Ascending aorta (tissue), 2 donors: ENCODE measurements at regions not wholly inside any gene's neighbourhood (a gene's known extent, or its start where the extent isn't known, plus 50 kb on each side); places are given as distances from the start of the nearest gene placed in this dataset.
"Not testable (repeated sequence)": the region's sequence is repeated elsewhere in the genome, so short reads cannot be mapped to it uniquely, and the experiment has no call there.

Experiments
- DNase-seq, 2 donors: peaks; one replicate each; pipeline ENCODE4 v3.0.0-alpha.2; 2019; ENCODE audit warnings: low spot score in 2 of 2
- H3K27ac ChIP-seq, 2 donors: fragments of 200-600 bp; sonication (generic); one replicate each; pipeline ENCODE4 v1.5.1; 2016 to 2017; ENCODE audit warnings: mild to moderate bottlenecking in 1 of 2
- H3K27me3 ChIP-seq: fragments of 200-600 bp; sonication (generic); one replicate; pipeline ENCODE4 v1.5.1; 2017
- H3K36me3 ChIP-seq, 2 donors: fragments of 200-600 bp; sonication (generic); one replicate each; pipeline ENCODE4 v1.5.1; 2016
- H3K4me1 ChIP-seq, 2 donors: fragments of 200-600 bp; sonication (generic); one replicate each; pipeline ENCODE4 v1.5.1; 2016 to 2017; ENCODE audit warnings: mild to moderate bottlenecking in 1 of 2
- H3K4me3 ChIP-seq, 2 donors: fragments of 200-600 bp; sonication (generic); one replicate each; pipeline ENCODE4 v1.5.1; 2016 to 2017; ENCODE audit warnings: mild to moderate bottlenecking in 1 of 2
- H3K9me3 ChIP-seq, 2 donors: fragments of 200-600 bp; sonication (generic); one replicate each; pipeline ENCODE4 v1.5.1; 2016
- CTCF ChIP-seq, 3 experiments: fragments of 200-600 bp in 2 of 3; fragments of 450-650 bp in 1 of 3; sonication (generic) in 2 of 3; IDR thresholded peaks; one replicate each; pipeline ENCODE4 v1.5.1; 2016 to 2019; ENCODE audit warnings: antibody characterized with exemption in 3 of 3, mild to moderate bottlenecking in 1 of 3, moderate library complexity in 1 of 3
- intact Hi-C: fragments of 100-400 bp; cut with DNase I; formaldehyde crosslinking; loops from one replicate; pipeline ENCODE4 v1.15.1; 2023

DNA sequence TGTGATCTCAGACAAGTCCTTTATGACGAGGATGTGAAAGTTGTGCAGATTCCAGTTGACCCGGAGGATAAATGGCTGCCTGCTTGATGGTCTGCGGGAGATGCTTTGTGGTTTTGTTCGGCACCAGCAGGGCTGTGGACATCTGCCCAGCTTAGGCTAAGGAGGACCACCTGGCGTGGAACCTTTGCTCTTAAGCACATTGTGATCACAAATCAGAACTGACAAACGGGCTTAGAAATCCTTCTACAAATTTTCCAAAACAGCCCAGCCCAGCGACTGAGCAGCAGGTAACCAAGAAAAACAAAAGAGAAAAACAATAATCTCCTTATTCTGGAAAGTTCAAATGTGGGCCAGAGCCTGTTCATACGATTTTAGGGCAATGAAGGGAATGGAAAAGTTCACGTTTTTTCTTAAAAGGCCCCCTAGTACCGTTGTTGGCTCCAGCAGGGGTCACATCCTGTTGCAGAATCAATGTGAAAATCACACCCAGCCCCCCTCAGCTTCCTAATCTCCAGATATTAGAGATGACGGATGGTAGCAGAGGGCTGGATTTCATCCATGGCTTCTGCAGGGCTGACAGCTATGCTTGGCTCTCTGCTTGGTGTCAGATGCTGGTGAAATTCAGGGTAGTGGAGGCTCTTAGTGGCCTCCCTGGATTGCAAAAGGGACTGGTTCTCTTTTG, 81.1 kb upstream of the RFLNA start:
- Histone ChIP-seq H3K4me3 (no peak overlapping the region), H3K4me1 (no peaks in the 10 kb centered on the region), H3K27ac (no peak overlapping the region), H3K36me3 (no peaks in the 10 kb centered on the region), H3K27me3 (no peaks in the 10 kb centered on the region), H3K9me3 (peaks cover 0 to 3% of the 10 kb centered on the region in 2 donors)
- peak in 1 of 2 donors; percentile 3 for DNase-seq
- no peak for TF ChIP-seq CTCF (IDR thresholded peaks at IDR 0.05)
- intact Hi-C loops = no loop called here

DNA sequence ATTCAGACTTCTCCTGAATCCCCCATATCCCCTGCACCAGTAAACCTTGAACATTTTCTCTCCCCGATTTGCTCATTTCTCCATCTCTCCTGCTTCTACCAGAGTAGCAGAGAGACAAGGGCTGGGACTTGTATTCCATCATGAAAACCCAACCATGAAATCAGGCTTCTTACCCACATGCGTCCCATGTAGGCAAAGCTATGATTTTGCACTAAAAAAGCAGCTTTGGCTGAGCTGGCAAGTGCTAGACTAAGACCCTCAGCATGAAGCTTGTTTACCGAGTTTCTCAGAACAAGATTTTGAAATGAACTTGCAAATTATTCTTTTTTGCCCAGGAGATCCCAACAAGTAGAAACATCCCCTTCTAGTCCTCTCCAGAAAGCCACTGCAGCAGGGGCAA, 80.3 kb upstream of the RFLNA start:
- Histone ChIP-seq H3K27ac (no peak overlapping the region), H3K27me3 (no peaks in the 10 kb centered on the region), H3K4me1 (no peaks in the 10 kb centered on the region), H3K9me3 (peaks cover 0 to 3% of the 10 kb centered on the region in 2 donors), H3K4me3 (no peak overlapping the region), H3K36me3 (no peaks in the 10 kb centered on the region)
- no peak for TF ChIP-seq CTCF (IDR thresholded peaks at IDR 0.05)
- intact Hi-C loops = no loop called here
- DNase-seq = no peak

GRCh38 chr12:124216966-124217365, 77.9 kb upstream of the RFLNA start:
- Histone ChIP-seq H3K27me3 (no peaks in the 10 kb centered on the region), H3K36me3 (no peaks in the 10 kb centered on the region), H3K9me3 (peaks cover 0 to 3% of the 10 kb centered on the region in 2 donors), H3K27ac (no peak overlapping the region), H3K4me1 (no peaks in the 10 kb centered on the region), H3K4me3 (no peak overlapping the region)
- TF ChIP-seq CTCF (IDR thresholded peaks at IDR 0.05) = no peak
- DNase-seq = no peak
- intact Hi-C loops = no loop called here

DNA sequence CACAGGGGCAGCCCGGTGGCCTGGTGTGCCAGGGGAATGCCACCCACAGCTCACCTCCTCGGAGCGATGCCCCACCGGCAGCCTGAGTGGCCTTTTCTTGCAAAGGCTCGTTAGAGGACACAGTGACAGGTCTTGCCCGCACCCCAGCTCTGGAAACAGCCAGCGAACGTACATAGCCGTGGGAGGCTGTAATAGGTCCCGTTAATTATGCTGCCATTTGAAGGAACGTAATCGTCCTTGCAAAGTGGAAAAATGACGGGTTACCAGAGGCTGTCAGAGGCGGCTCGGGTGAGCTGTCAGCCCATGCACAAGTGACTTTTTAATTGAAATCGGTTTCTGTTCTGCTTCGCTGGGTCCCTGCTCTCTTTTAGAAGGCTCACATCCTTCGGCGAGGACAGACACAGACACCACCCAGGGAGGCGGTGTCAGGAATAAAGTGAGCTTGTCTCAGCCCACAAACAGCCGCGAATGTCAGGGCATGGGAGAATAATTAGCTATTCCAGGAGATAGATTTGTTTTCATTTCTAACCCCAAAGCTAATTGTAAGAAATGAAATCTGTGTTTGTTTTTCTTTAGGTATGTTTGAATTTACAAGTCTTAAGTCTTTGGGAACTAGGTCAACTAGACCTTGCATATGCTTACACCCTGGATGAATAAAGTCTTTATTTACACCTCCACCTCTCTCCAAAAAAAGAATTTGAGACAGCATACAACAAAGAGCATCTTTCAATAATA, 77.2 kb upstream of the RFLNA start:
- Histone ChIP-seq H3K27me3 (no peaks in the 10 kb centered on the region), H3K27ac (no peak overlapping the region), H3K9me3 (peaks cover 0 to 3% of the 10 kb centered on the region in 2 donors), H3K36me3 (no peaks in the 10 kb centered on the region), H3K4me1 (no peaks in the 10 kb centered on the region), H3K4me3 (peak overlapping the region in 1 of 2 donors; percentile 28)
- DNase-seq = no peak
- intact Hi-C loops = no loop called here
- no peak for TF ChIP-seq CTCF (IDR thresholded peaks at IDR 0.05)

DNA sequence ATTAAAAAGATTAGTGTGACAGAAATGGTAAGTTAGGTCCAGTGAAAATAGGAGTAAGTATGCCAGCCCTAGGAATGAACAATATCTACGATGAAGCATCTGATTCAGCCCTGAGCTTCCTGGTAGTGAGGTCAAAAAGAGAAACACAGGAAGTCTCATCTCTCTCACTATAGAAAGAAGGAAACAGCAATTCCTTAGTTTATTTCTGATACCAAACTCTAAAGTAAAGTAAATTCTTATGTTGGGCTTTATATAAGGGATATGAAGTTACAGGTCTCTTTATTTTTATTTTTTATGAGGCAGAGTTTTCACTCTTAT, 76.7 kb upstream of the RFLNA start:
- no peak for DNase-seq
- H3K27me3 ChIP-seq = no peaks in the 10 kb centered on the region
- no peaks in the 10 kb centered on the region for H3K4me1 ChIP-seq
- H3K27ac ChIP-seq = no peak overlapping the region
- no peaks in the 10 kb centered on the region for H3K36me3 ChIP-seq
- TF ChIP-seq CTCF (IDR thresholded peaks at IDR 0.05) = no peak
- peaks cover 0 to 3% of the 10 kb centered on the region in 2 donors for H3K9me3 ChIP-seq
- H3K4me3 ChIP-seq = no peak overlapping the region
- intact Hi-C loops = no loop called here

DNA sequence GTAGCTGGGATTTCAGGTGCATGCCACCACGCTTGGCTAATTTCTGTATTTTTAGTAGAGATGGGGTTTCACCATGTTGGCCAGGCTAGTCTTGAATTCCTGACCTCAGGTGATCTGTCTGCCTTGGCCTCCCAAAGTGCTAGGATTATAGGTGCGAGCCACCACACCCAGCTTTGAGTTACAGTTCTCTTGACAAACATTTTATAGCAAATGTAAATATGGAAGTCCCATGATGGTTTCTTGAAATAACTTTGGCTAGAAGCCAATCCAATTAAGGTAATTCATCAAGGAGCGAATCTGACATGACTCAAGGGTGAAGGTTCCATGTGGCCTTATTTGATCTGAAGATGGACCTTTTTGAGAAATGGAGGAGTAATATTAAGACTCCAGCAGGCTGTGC, 76.2 kb upstream of the RFLNA start:
- DNase-seq, H3K4me1 ChIP-seq, H3K36me3 ChIP-seq, H3K27me3 ChIP-seq, H3K4me3 ChIP-seq, H3K9me3 ChIP-seq, H3K27ac ChIP-seq, intact Hi-C loops: not testable (repeated sequence)
